Sigmoid colon (tissue), 4 donors: ENCODE measurements at regions not wholly inside any gene's neighbourhood (a gene's known extent, or its start where the extent isn't known, plus 50 kb on each side); places are given as distances from the start of the nearest gene placed in this dataset.

Experiments used
- EP300 ChIP-seq, 4 donors: sonication (generic); formaldehyde crosslinking; IDR thresholded peaks; one replicate each; pipeline ENCODE4 v1.6.1; 2017; ENCODE audit warnings: antibody characterized with exemption in 4 of 4
- POLR2AphosphoS5 ChIP-seq, 4 donors: sonication (generic); formaldehyde crosslinking; IDR thresholded peaks; one replicate each; pipeline ENCODE4 v1.6.1; 2017; ENCODE audit warnings: antibody characterized with exemption in 4 of 4

DNA sequence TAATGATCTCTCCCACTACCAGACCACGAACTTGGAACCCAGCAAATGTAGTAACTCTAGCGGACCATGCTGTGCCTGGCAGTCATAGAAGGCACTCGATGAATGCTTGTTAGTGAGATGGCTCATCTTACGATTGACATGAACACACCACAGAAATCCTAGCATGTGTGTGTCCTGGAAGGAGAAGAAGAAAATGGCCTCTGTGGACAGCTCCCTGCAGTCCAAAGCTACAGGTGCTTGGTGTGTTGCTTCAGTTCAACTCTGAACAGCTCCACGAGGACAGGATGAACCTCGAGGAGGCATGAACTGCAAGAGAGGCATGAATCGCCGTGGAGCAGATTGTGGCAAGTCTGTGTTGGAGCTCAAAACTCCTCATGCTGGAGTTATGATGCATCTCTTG is 93.5 kb downstream of the KLF6 start:
- TF ChIP-seq EP300 (IDR thresholded peaks at IDR 0.05) (no peak), POLR2AphosphoS5 (IDR thresholded peaks at IDR 0.05) (no peak)
